Fibroblast of lung (primary cell): ENCODE measurements at regions not wholly inside any gene's neighbourhood (a gene's known extent, or its start where the extent isn't known, plus 50 kb on each side); places are given as distances from the start of the nearest gene placed in this dataset.

ENCODE experiments used
- DNase-seq, 2 donors: peaks; one replicate each; pipeline versions ENCODE4 v3.0.0 to v3.0.0-alpha.2; 2010; ENCODE audit warnings: low read depth in 2 of 2
- H2AFZ ChIP-seq: 2 replicates; pipeline ENCODE4 v1.5.1; 2012; ENCODE audit warnings: low read length, control low read depth, inconsistent platforms
- H3K27ac ChIP-seq: 2 replicates; pipeline ENCODE4 v1.5.1; 2011; ENCODE audit warnings: low read length, control low read depth; ENCODE audit not compliant: insufficient read depth
- H3K27me3 ChIP-seq: 2 replicates; pipeline ENCODE4 v1.5.1; 2011; ENCODE audit warnings: mild to moderate bottlenecking, low read length; ENCODE audit not compliant: control insufficient read depth, insufficient read depth
- H3K36me3 ChIP-seq: 2 replicates; pipeline ENCODE4 v1.5.1; 2011; ENCODE audit warnings: low read length; ENCODE audit not compliant: control insufficient read depth, insufficient read depth
- H3K4me1 ChIP-seq: 2 replicates; pipeline ENCODE4 v1.5.1; 2011; ENCODE audit warnings: low read length; ENCODE audit not compliant: control insufficient read depth, insufficient read depth; ENCODE audit errors: extremely low read depth
- H3K4me2 ChIP-seq: 2 replicates; pipeline ENCODE4 v1.5.1; 2011; ENCODE audit warnings: low read length, control low read depth; ENCODE audit not compliant: insufficient read depth; ENCODE audit errors: extremely low read depth
- H3K4me3 ChIP-seq, 4 experiments: fragments of 200-600 bp in 1 of 4; sonication (generic) in 1 of 4; replicated peaks in 1 of 4; 2 replicates each; pipeline ENCODE4 v1.5.1; 2011 to 2016; ENCODE audit warnings: low read length in 4 of 4, low read depth in 3 of 4, mild to moderate bottlenecking in 3 of 4, control low read depth in 2 of 4, inconsistent platforms in 1 of 4, mixed read lengths in 1 of 4; ENCODE audit not compliant: insufficient read depth in 1 of 4; ENCODE audit errors: control extremely low read depth in 1 of 4
- H3K79me2 ChIP-seq: 2 replicates; pipeline ENCODE4 v1.5.1; 2012; ENCODE audit warnings: mild to moderate bottlenecking, low read length, inconsistent platforms; ENCODE audit not compliant: control insufficient read depth, insufficient read depth
- H3K9ac ChIP-seq: 2 replicates; pipeline ENCODE4 v1.5.1; 2011; ENCODE audit warnings: mild to moderate bottlenecking, low read length, control low read depth; ENCODE audit not compliant: insufficient read depth
- H3K9me3 ChIP-seq: 2 replicates; pipeline ENCODE4 v1.5.1; 2012; ENCODE audit warnings: low read depth, low read length; ENCODE audit not compliant: control insufficient read depth, insufficient read depth
- H4K20me1 ChIP-seq: 2 replicates; pipeline ENCODE4 v1.5.1; 2011; ENCODE audit warnings: low read length; ENCODE audit not compliant: control insufficient read depth, insufficient read depth; ENCODE audit errors: extremely low read depth
- CTCF ChIP-seq, 2 donors: IDR thresholded peaks in 1 of 2; conservative IDR thresholded peaks in 1 of 2; 1 replicate in 1 of 2; 2 replicates in 1 of 2; pipeline ENCODE4 v1.5.1; 2011 to 2012; ENCODE audit warnings: low read length in 2 of 2, control low read depth in 1 of 2, inconsistent platforms in 1 of 2, low read depth in 1 of 2, mild to moderate bottlenecking in 1 of 2
- EZH2 ChIP-seq: IDR thresholded peaks from 2 replicates; pipeline ENCODE4 v1.5.1; 2012; ENCODE audit warnings: low read length, control low read depth, mild to moderate bottlenecking; ENCODE audit errors: missing control alignments

GRCh38 chr4:111934314-111934713 is 210.9 kb upstream of the FAM241A start:
- Histone ChIP-seq H2AFZ (no peak overlapping the region), H3K9me3 (no peaks in the 10 kb centered on the region), H3K9ac (no peak overlapping the region), H3K4me2 (no peak overlapping the region), H3K27ac (no peak overlapping the region), H3K79me2 (no peaks in the 10 kb centered on the region), H3K4me3 (no peak overlapping the region), H4K20me1 (no peaks in the 10 kb centered on the region), H3K4me1 (no peaks in the 10 kb centered on the region), H3K27me3 (no peaks in the 10 kb centered on the region), H3K36me3 (no peaks in the 10 kb centered on the region)
- no peak for DNase-seq
- TF ChIP-seq EZH2 (no peak), CTCF (conservative IDR thresholded peaks at IDR 0.05 in 1 of 2, IDR thresholded peaks at IDR 0.05 in 1 of 2; ENCODE audit: low read depth in 1 of 2, low read length in 2 of 2) (no peak)

- Histone ChIP-seq H3K4me1 (no peaks in the 10 kb centered on the region), H4K20me1 (no peaks in the 10 kb centered on the region), H3K79me2 (no peaks in the 10 kb centered on the region), H3K27ac (no peak overlapping the region), H2AFZ (no peak overlapping the region), H3K4me3 (no peak overlapping the region), H3K4me2 (no peak overlapping the region), H3K9ac (no peak overlapping the region), H3K36me3 (no peaks in the 10 kb centered on the region), H3K9me3 (no peaks in the 10 kb centered on the region), H3K27me3 (no peaks in the 10 kb centered on the region)
- TF ChIP-seq CTCF (conservative IDR thresholded peaks at IDR 0.05 in 1 of 2, IDR thresholded peaks at IDR 0.05 in 1 of 2; ENCODE audit: low read depth in 1 of 2, low read length in 2 of 2), result peak; percentile 5 to 24
- no peak for TF ChIP-seq EZH2
- peak; percentile 18 to 28 for DNase-seq
Measured at GRCh38 chr4:111937368-111937767, 207.9 kb upstream of the FAM241A start.

- no peak overlapping the region for H3K27ac ChIP-seq
- no peak overlapping the region for H3K4me3 ChIP-seq
- TF ChIP-seq EZH2 (no peak), CTCF (conservative IDR thresholded peaks at IDR 0.05 in 1 of 2, IDR thresholded peaks at IDR 0.05 in 1 of 2; ENCODE audit: low read depth in 1 of 2, low read length in 2 of 2) (no peak)
- no peak overlapping the region for H2AFZ ChIP-seq
- H3K27me3 ChIP-seq, result no peaks in the 10 kb centered on the region
- H3K4me1 ChIP-seq, result no peaks in the 10 kb centered on the region
- H3K9ac ChIP-seq, result no peak overlapping the region
- DNase-seq, result no peak
- H4K20me1 ChIP-seq, result no peaks in the 10 kb centered on the region
- no peaks in the 10 kb centered on the region for H3K36me3 ChIP-seq
- H3K4me2 ChIP-seq, result no peak overlapping the region
- no peaks in the 10 kb centered on the region for H3K79me2 ChIP-seq
- no peaks in the 10 kb centered on the region for H3K9me3 ChIP-seq
Measured at GRCh38 chr4:111941957-111942356, 203.3 kb upstream of the FAM241A start.
